ENCODE measurements at regions not wholly inside any gene's neighbourhood (a gene's known extent, or its start where the extent isn't known, plus 50 kb on each side); places are given as distances from the start of the nearest gene placed in this dataset.

DNA sequence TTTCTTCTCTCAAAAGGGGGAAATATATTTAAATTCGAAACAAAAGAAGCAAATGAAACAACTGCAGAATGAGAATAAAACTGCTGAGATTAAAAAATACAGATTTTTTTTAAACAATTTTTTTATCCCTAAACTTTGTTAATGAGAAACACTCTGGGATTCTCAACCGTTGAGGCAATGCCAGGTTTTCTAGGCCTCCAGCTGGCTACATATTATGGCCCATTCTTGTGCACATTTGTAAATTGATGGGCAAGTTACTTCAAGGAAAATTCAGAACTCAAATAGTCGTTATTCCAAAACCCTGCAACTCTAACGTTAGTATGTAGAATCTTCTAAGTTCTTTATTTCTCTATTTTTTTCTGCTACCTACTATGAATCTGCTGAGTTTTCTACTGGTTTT, 239.3 kb upstream of the WSCD1 start:
- intact Hi-C loops (cut with DNase I; ENCODE audit: low total_unique reads), result no loop called here

DNA sequence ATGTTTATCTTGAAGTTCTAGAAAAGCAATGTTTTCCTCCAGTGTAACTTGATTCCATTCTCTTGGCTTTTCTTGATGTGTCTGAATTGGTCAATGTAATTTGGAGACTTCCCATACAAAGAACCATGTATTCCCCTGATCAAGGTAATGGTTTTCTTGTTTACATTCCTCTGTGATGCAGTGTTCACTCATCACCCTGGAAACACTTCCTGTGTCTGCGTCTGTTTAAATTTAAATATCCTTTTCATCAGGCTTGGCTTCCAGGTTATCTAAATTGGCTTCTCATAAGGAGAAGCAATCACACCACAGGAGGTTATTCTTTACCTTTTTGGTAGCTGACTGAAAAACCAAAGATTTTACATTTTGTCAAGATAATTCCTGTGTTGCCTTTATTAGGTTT, 237.3 kb upstream of the WSCD1 start:
- H3K27ac ChIP-seq, result no peak overlapping the region
- DNase-seq, result no peak
- intact Hi-C loops (cut with DNase I; ENCODE audit: low total_unique reads), result no loop called here
- H3K4me1 ChIP-seq, result no peaks in the 10 kb centered on the region
- H3K27me3 ChIP-seq (replicated peaks in 1 of 7), result peaks cover 0 to 9% (median 0%) of the 10 kb centered on the region in 7 donors
- TF ChIP-seq POLR2AphosphoS5 (IDR thresholded peaks at IDR 0.05), result no peak
- TF ChIP-seq POLR2A (IDR thresholded peaks at IDR 0.05), result no peak
- TF ChIP-seq, protein P1, sequence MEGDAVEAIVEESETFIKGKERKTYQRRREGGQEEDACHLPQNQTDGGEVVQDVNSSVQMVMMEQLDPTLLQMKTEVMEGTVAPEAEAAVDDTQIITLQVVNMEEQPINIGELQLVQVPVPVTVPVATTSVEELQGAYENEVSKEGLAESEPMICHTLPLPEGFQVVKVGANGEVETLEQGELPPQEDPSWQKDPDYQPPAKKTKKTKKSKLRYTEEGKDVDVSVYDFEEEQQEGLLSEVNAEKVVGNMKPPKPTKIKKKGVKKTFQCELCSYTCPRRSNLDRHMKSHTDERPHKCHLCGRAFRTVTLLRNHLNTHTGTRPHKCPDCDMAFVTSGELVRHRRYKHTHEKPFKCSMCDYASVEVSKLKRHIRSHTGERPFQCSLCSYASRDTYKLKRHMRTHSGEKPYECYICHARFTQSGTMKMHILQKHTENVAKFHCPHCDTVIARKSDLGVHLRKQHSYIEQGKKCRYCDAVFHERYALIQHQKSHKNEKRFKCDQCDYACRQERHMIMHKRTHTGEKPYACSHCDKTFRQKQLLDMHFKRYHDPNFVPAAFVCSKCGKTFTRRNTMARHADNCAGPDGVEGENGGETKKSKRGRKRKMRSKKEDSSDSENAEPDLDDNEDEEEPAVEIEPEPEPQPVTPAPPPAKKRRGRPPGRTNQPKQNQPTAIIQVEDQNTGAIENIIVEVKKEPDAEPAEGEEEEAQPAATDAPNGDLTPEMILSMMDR (IDR thresholded peaks at IDR 0.05 in 8 of 11, conservative IDR thresholded peaks at IDR 0.05 in 3 of 11), result no peak
- H3K36me3 ChIP-seq, result no peaks in the 10 kb centered on the region
- H3K9me3 ChIP-seq, result peaks cover 0 to 5% (median 0%) of the 10 kb centered on the region in 8 donors
- WGBS, 5 donors, result 3 to 15% (median 11%) methylated on average over 1 of the region's 1 CpG
- no peak overlapping the region for H3K4me3 ChIP-seq

More for the DNA sequence above, 239.3 kb upstream of the WSCD1 start:
- Histone ChIP-seq H3K4me3 (no peak overlapping the region), H3K9me3 (peaks cover 0 to 14% (median 8%) of the 10 kb centered on the region in 8 donors), H3K27me3 (replicated peaks in 1 of 7) (peaks cover 0 to 18% (median 0%) of the 10 kb centered on the region in 7 donors), H3K36me3 (no peaks in the 10 kb centered on the region), H3K4me1 (no peaks in the 10 kb centered on the region), H3K27ac (no peak overlapping the region)
- DNase-seq, result no peak
- WGBS, 5 donors, result 58 to 76% (median 65%) methylated on average over 4 of the region's 4 CpGs
- no peak for TF ChIP-seq POLR2AphosphoS5 (IDR thresholded peaks at IDR 0.05)
- TF ChIP-seq POLR2A (IDR thresholded peaks at IDR 0.05), result no peak
- TF ChIP-seq, protein P1 (IDR thresholded peaks at IDR 0.05 in 8 of 11, conservative IDR thresholded peaks at IDR 0.05 in 3 of 11), result no peak

DNA sequence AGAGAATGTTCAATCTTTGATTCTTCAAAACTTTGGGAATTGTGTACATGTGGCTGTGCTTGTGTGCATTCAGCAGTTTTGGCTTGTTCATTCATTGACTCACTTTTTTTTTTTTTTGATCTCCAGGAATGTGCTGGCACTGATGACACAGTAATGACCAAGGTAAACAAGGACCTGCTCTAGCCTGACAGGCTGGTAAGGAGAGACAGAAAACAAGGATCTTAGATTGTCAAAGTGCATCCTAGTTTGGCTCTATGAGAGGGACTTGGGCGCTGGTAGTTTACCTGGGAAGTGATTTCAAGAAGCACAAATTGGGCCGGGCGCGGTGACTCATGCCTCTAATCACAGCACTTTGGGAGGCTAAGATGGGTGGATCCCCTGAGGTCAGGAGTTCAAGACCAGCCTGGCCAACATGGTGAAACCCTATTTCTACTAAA, 233.1 kb upstream of the WSCD1 start:
- no peak overlapping the region for H3K4me3 ChIP-seq
- no peaks in the 10 kb centered on the region for H3K9me3 ChIP-seq
- DNase-seq, result no peak
- no peak for TF ChIP-seq POLR2AphosphoS5 (IDR thresholded peaks at IDR 0.05)
- TF ChIP-seq POLR2A (IDR thresholded peaks at IDR 0.05), result no peak
- TF ChIP-seq, protein P1 (IDR thresholded peaks at IDR 0.05 in 8 of 11, conservative IDR thresholded peaks at IDR 0.05 in 3 of 11), result no peak
- no peak overlapping the region for H3K27ac ChIP-seq
- no peaks in the 10 kb centered on the region for H3K4me1 ChIP-seq
- WGBS, 5 donors, result 87 to 96% (median 92%) methylated on average over 4 of the region's 4 CpGs
- H3K36me3 ChIP-seq, result no peaks in the 10 kb centered on the region
- peaks cover 0 to 5% (median 0%) of the 10 kb centered on the region in 7 donors for H3K27me3 ChIP-seq (replicated peaks in 1 of 7)
- intact Hi-C loops (cut with DNase I; ENCODE audit: low total_unique reads), result no loop called here

DNA sequence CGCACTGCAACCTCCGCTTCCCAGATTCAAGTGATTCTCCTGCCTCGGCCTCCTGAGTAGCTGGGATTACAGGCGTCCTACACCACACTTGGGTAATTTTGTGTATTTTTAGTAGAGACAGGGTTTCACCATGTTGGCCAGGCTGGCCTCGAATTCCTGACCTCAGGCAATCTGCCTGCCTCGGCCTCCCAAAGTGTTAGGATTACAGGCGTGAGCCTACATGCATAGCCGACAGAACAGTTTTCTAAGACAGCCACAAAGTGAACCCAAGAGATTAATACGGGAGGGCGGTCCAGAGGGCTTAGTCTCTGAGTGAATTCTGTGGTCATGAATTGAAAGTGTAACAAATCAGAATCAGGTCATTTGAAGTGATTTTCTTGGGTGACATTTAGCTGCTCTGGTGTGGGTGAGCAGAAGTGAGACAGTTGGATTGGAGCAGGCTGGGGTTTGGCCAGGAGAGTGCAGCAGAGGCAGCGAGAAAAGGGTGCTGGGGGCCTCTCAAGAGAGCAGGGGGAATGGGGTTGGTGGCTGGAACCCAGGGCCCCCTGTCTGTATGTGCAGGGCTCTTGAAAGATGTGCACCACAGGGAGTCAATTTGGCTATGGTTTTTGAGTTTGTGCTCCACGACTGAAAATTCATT, 231.4 kb upstream of the WSCD1 start:
- peaks cover 0 to 5% (median 0%) of the 10 kb centered on the region in 7 donors for H3K27me3 ChIP-seq (replicated peaks in 1 of 7)
- DNase-seq, result no peak
- no peaks in the 10 kb centered on the region for H3K9me3 ChIP-seq
- TF ChIP-seq POLR2AphosphoS5 (IDR thresholded peaks at IDR 0.05), result no peak
- no peak for TF ChIP-seq POLR2A (IDR thresholded peaks at IDR 0.05)
- TF ChIP-seq, protein P1 (IDR thresholded peaks at IDR 0.05 in 8 of 11, conservative IDR thresholded peaks at IDR 0.05 in 3 of 11), result no peak
- no peak overlapping the region for H3K27ac ChIP-seq
- H3K36me3 ChIP-seq, result no peaks in the 10 kb centered on the region
- intact Hi-C loops (cut with DNase I; ENCODE audit: low total_unique reads), result no loop called here
- H3K4me3 ChIP-seq, result no peak overlapping the region
- no peaks in the 10 kb centered on the region for H3K4me1 ChIP-seq
- 70 to 81% (median 77%) methylated on average over 12 of the region's 12 CpGs for WGBS, 5 donors

All from spleen (tissue), 11 donors.